ENCODE measurements at regions not wholly inside any gene's neighbourhood (a gene's known extent, or its start where the extent isn't known, plus 50 kb on each side); places are given as distances from the start of the nearest gene placed in this dataset.
"Not testable (repeated sequence)": the region's sequence is repeated elsewhere in the genome, so short reads cannot be mapped to it uniquely, and the experiment has no call there.

- no peaks in the 10 kb centered on the region for H3K4me1 Mint-ChIP-seq (ENCODE audit: low read depth)
- no peaks in the 10 kb centered on the region for H3K36me3 Mint-ChIP-seq (ENCODE audit: low read depth)
- intact Hi-C loops (cut with micrococcal nuclease): no loop called here
- no peak overlapping the region for H3K27ac Mint-ChIP-seq
- H3K9me3 Mint-ChIP-seq: no peaks in the 10 kb centered on the region
- H3K4me3 Mint-ChIP-seq: no peak overlapping the region
- H3K27me3 Mint-ChIP-seq: no peaks in the 10 kb centered on the region
These were observed 84.8 kb upstream of the CPHXL start for GRCh38 chr16:75811020-75811634.

GRCh38 chr16:75818491-75818890, 92.2 kb upstream of the CPHXL start:
- H3K4me3 Mint-ChIP-seq: no peak overlapping the region
- H3K27me3 Mint-ChIP-seq: no peaks in the 10 kb centered on the region
- H3K4me1 Mint-ChIP-seq (ENCODE audit: low read depth): no peaks in the 10 kb centered on the region
- intact Hi-C loops (cut with micrococcal nuclease): no loop called here
- H3K9me3 Mint-ChIP-seq: no peaks in the 10 kb centered on the region
- H3K36me3 Mint-ChIP-seq (ENCODE audit: low read depth): no peaks in the 10 kb centered on the region
- H3K27ac Mint-ChIP-seq: no peak overlapping the region

DNA sequence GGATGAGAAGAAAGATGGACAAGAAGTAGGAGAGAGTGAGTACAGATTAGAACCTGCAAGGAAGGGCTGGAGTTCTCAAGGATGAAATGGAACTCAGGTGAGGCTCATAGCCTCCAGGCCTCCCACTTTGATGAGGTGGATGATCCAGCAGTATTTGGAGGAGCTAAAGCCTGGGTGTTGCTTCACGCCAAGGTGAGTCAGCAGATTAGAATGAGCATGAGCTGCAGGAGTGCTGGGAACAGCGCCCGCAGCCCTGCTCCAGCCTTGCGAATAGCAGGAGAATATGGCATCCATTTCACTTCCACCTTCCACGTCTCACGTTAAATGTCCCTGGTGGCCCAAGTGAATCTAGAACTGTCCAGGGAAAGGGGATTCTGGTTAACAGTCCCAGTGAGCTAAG, 94.4 kb upstream of the CPHXL start:
- no peaks in the 10 kb centered on the region for H3K4me1 Mint-ChIP-seq (ENCODE audit: low read depth)
- H3K36me3 Mint-ChIP-seq (ENCODE audit: low read depth): no peaks in the 10 kb centered on the region
- no peak overlapping the region for H3K4me3 Mint-ChIP-seq
- no peaks in the 10 kb centered on the region for H3K9me3 Mint-ChIP-seq
- no peak overlapping the region for H3K27ac Mint-ChIP-seq
- intact Hi-C loops (cut with micrococcal nuclease): no loop called here
- H3K27me3 Mint-ChIP-seq: no peaks in the 10 kb centered on the region

DNA sequence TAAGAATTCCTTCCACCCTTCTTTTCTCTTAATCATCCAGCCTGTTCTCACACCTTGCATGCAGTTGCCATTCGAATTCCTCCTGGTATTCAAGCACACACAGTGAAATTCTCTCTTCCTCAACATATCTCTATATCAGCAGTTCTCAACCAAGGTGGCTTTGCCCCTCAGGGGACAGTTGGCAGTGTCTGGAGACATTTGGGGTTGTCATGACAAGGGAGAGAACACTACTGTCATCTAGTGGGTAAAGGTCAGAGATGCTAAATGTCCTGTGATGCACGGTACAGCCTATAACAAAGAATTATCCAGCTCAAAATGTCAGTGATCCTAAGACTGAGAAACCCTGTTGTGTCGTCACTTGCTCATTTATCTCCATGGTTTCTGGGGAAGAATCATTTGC, 94.8 kb upstream of the CPHXL start:
- H3K27ac Mint-ChIP-seq: no peak overlapping the region
- H3K4me3 Mint-ChIP-seq: no peak overlapping the region
- no peaks in the 10 kb centered on the region for H3K9me3 Mint-ChIP-seq
- no peaks in the 10 kb centered on the region for H3K27me3 Mint-ChIP-seq
- H3K36me3 Mint-ChIP-seq (ENCODE audit: low read depth): no peaks in the 10 kb centered on the region
- intact Hi-C loops (cut with micrococcal nuclease): no loop called here
- H3K4me1 Mint-ChIP-seq (ENCODE audit: low read depth): no peaks in the 10 kb centered on the region

- H3K27ac Mint-ChIP-seq: not testable (repeated sequence)
These were observed 99.5 kb upstream of the CPHXL start for GRCh38 chr16:75825750-75826149.

GRCh38 chr16:75827372-75828038, 101.2 kb upstream of the CPHXL start:
- H3K36me3 Mint-ChIP-seq (ENCODE audit: low read depth); H3K27ac Mint-ChIP-seq; H3K4me3 Mint-ChIP-seq; H3K27me3 Mint-ChIP-seq; intact Hi-C loops (cut with micrococcal nuclease); H3K4me1 Mint-ChIP-seq (ENCODE audit: low read depth): not testable (repeated sequence)
- H3K9me3 Mint-ChIP-seq: peaks cover 43% of the 10 kb centered on the region

More at GRCh38 chr16:75825750-75826149, 99.5 kb upstream of the CPHXL start:
- intact Hi-C loops (cut with micrococcal nuclease); H3K27me3 Mint-ChIP-seq; H3K4me3 Mint-ChIP-seq; H3K36me3 Mint-ChIP-seq (ENCODE audit: low read depth); H3K4me1 Mint-ChIP-seq (ENCODE audit: low read depth): not testable (repeated sequence)
- H3K9me3 Mint-ChIP-seq: peaks cover 32% of the 10 kb centered on the region

DNA sequence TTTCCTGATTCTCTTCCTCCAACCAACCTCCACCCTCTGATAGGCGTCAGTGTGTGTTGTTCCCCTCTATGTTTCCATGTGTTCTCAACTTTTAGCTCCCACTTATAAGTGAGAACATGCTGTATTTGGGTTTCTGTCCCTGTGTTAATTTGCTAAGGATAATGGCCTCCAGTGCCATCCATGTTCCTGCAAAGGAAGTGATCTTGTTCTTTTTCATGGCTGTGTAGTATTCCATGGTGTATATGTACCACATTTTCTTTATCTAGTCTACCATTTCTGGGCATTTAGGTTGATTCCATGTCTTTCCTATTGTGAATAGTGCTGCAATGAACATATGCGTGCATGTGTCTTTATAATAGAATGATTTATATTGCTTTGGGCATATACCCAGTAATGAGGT, 107.1 kb upstream of the CPHXL start:
- H3K27me3 Mint-ChIP-seq; H3K4me1 Mint-ChIP-seq (ENCODE audit: low read depth); H3K4me3 Mint-ChIP-seq: not testable (repeated sequence)

GRCh38 chr16:75836347-75837010, 110.2 kb upstream of the CPHXL start:
- H3K9me3 Mint-ChIP-seq: peaks cover 16% of the 10 kb centered on the region
- no peaks in the 10 kb centered on the region for H3K27me3 Mint-ChIP-seq
- no peaks in the 10 kb centered on the region for H3K4me1 Mint-ChIP-seq (ENCODE audit: low read depth)
- H3K27ac Mint-ChIP-seq: no peak overlapping the region
- no peak overlapping the region for H3K4me3 Mint-ChIP-seq
- intact Hi-C loops (cut with micrococcal nuclease): no loop called here
- H3K36me3 Mint-ChIP-seq (ENCODE audit: low read depth): no peaks in the 10 kb centered on the region

More for the DNA sequence above, 107.1 kb upstream of the CPHXL start:
- intact Hi-C loops (cut with micrococcal nuclease); H3K36me3 Mint-ChIP-seq (ENCODE audit: low read depth); H3K27ac Mint-ChIP-seq: not testable (repeated sequence)
- peaks cover 46% of the 10 kb centered on the region for H3K9me3 Mint-ChIP-seq

- H3K4me3 Mint-ChIP-seq: no peak overlapping the region
These were observed 111.0 kb upstream of the CPHXL start for GRCh38 chr16:75837264-75837663.

GRCh38 chr16:75837681-75838080, 111.4 kb upstream of the CPHXL start:
- Mint-ChIP-seq H3K27me3 (no peaks in the 10 kb centered on the region), H3K4me1 (ENCODE audit: low read depth) (no peaks in the 10 kb centered on the region), H3K36me3 (ENCODE audit: low read depth) (no peaks in the 10 kb centered on the region), H3K9me3 (peaks cover 10% of the 10 kb centered on the region), H3K4me3 (no peak overlapping the region), H3K27ac (no peak overlapping the region)
- intact Hi-C loops (cut with micrococcal nuclease): no loop called here

More at GRCh38 chr16:75837264-75837663, 111.0 kb upstream of the CPHXL start:
- no peaks in the 10 kb centered on the region for H3K27me3 Mint-ChIP-seq
- no peaks in the 10 kb centered on the region for H3K4me1 Mint-ChIP-seq (ENCODE audit: low read depth)
- H3K36me3 Mint-ChIP-seq (ENCODE audit: low read depth): no peaks in the 10 kb centered on the region
- H3K9me3 Mint-ChIP-seq: peaks cover 14% of the 10 kb centered on the region
- intact Hi-C loops (cut with micrococcal nuclease): no loop called here
- H3K27ac Mint-ChIP-seq: no peak overlapping the region

DNA sequence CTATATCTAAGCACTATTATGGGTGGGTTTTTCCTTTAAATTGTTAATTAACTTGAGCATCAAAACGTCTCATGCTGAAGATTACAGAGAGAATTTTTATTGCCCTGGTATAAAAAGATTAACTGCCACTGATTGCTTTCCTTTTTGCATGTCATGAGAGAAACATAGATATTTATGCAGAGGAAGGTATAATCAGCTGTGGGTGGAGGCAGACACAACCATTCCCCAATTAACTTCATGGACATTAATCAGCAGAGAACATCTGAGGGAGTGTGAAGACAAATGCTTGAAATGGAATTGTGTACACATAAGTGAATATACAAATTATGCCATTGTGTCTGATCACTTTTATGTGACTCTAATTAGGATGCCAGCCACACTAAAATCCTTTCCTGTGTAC, 115.2 kb upstream of the CPHXL start:
- no peak overlapping the region for H3K4me3 Mint-ChIP-seq
- no peaks in the 10 kb centered on the region for H3K4me1 Mint-ChIP-seq (ENCODE audit: low read depth)
- intact Hi-C loops (cut with micrococcal nuclease): no loop called here
- H3K27ac Mint-ChIP-seq: no peak overlapping the region
- no peaks in the 10 kb centered on the region for H3K9me3 Mint-ChIP-seq
- no peaks in the 10 kb centered on the region for H3K36me3 Mint-ChIP-seq (ENCODE audit: low read depth)
- H3K27me3 Mint-ChIP-seq: no peaks in the 10 kb centered on the region

- H3K36me3 Mint-ChIP-seq (ENCODE audit: low read depth): no peaks in the 10 kb centered on the region
- no peaks in the 10 kb centered on the region for H3K27me3 Mint-ChIP-seq
- H3K9me3 Mint-ChIP-seq: no peaks in the 10 kb centered on the region
- H3K4me3 Mint-ChIP-seq: no peak overlapping the region
- no peak overlapping the region for H3K27ac Mint-ChIP-seq
- no peaks in the 10 kb centered on the region for H3K4me1 Mint-ChIP-seq (ENCODE audit: low read depth)
- intact Hi-C loops (cut with micrococcal nuclease): no loop called here
These were observed 120.9 kb upstream of the CPHXL start for GRCh38 chr16:75847172-75847571.

DNA sequence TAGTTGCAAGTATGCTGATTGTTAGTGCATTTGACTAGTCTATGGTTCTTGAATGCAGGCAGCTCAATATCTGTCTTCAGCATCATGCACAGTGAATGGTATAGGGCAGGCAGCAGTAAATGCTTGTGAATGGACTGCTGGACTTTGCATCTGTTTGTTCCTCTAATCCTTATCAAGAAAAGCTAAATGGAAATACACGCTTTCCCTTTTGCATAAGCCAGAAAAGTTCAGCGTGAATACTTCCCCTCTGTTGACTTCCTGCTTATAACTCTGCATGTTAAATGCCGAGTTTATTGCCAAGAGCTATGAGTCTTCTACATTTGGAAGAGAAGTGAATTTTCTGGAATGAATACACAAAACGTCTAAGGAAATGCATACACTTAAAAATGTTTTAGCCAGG, 127.9 kb upstream of the CPHXL start:
- H3K27ac Mint-ChIP-seq: no peak overlapping the region
- no peaks in the 10 kb centered on the region for H3K27me3 Mint-ChIP-seq
- no peak overlapping the region for H3K4me3 Mint-ChIP-seq
- no peaks in the 10 kb centered on the region for H3K4me1 Mint-ChIP-seq (ENCODE audit: low read depth)
- no peaks in the 10 kb centered on the region for H3K36me3 Mint-ChIP-seq (ENCODE audit: low read depth)
- H3K9me3 Mint-ChIP-seq: no peaks in the 10 kb centered on the region
- intact Hi-C loops (cut with micrococcal nuclease): no loop called here

DNA sequence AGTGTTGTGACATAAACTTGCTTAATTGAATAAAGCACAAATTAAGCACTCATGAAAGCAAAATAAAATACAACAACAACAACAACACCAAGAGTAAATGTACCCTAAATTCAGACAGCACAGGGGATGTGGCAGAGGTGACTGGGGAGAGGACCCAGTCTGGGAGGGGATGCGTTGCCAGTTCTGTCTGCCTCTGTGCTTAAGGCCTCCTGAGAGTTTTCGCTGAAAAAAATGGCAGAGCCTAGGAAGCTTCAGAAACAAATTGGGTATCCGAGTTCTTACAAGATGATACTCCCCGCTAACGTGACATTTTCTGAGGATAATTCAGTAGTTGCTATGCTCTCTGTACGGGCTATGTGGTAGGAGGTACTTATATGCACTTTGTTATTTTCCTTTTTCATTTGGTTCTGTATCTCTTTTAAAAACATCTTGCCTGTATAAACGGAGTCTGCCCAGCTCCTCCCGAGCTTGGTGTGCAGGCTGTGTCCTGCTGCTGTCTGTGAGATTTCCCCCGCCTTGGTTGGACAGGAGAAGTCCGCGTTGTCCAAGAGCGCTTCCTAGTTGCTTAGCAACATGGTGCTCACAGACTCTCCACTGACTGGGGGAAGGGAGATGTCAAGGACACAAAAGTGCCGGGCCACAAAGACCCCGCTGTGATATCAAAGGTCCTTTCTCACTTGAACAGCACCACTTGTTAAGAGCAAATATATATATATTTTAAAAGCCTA, 134.2 kb upstream of the CPHXL start:
- intact Hi-C loops (cut with micrococcal nuclease): loop anchor here (10.0 kb wide), 1 partner anchor 56 kb away; no protein-coding TSS in a partner anchor
- no peaks in the 10 kb centered on the region for H3K4me1 Mint-ChIP-seq (ENCODE audit: low read depth)
- H3K36me3 Mint-ChIP-seq (ENCODE audit: low read depth): no peaks in the 10 kb centered on the region
- H3K27ac Mint-ChIP-seq: no peak overlapping the region
- H3K4me3 Mint-ChIP-seq: no peak overlapping the region
- no peaks in the 10 kb centered on the region for H3K9me3 Mint-ChIP-seq
- H3K27me3 Mint-ChIP-seq: no peaks in the 10 kb centered on the region
